HL-60 (cell line): ENCODE measurements at regions not wholly inside any gene's neighbourhood (a gene's known extent, or its start where the extent isn't known, plus 50 kb on each side); places are given as distances from the start of the nearest gene placed in this dataset.

Experiments
- CTCF ChIP-seq: IDR thresholded peaks from one replicate; pipeline ENCODE4 v1.5.1; 2011; ENCODE audit warnings: low read length, control low read depth, inconsistent platforms; ENCODE audit not compliant: insufficient read depth
- GABPA ChIP-seq: IDR thresholded peaks from 2 replicates; pipeline ENCODE4 v1.6.1; 2012; ENCODE audit warnings: low read depth
- POLR2AphosphoS5 ChIP-seq: IDR thresholded peaks from 2 replicates; pipeline ENCODE4 v1.6.1; 2012; ENCODE audit warnings: low read depth

GRCh38 chr2:81786811-81787210 is 1482.3 kb upstream of the LRRTM1 start:
- TF ChIP-seq CTCF (no peak), POLR2AphosphoS5 (no peak), GABPA (no peak)
